SK-N-SH treated with all-trans-retinoic acid at 6 μM for 48 hours (cell line): ENCODE measurements at regions not wholly inside any gene's neighbourhood (a gene's known extent, or its start where the extent isn't known, plus 50 kb on each side); places are given as distances from the start of the nearest gene placed in this dataset.

Source experiments
- ATAC-seq: fragments of 200-7000 bp; cut with Tn5 transposase; 3 replicates; pipeline ENCODE4 v1.9.1; 2020; ENCODE audit warnings: mild to moderate bottlenecking, moderate library complexity
- ARNTL ChIP-seq: fragments of 450-650 bp; formaldehyde crosslinking; IDR thresholded peaks from 2 replicates; pipeline ENCODE4 v1.5.0; 2020; ENCODE audit warnings: low read depth, mild to moderate bottlenecking, moderate library complexity, borderline replicate concordance
- BACH2 ChIP-seq: fragments of 250-450 bp; sonication (Bioruptor Pico); IDR thresholded peaks from 2 replicates; pipeline ENCODE4 v1.9.0; 2021; ENCODE audit warnings: mild to moderate bottlenecking, borderline replicate concordance
- CREB5 ChIP-seq: fragments of 250-450 bp; sonication (Bioruptor Pico); IDR thresholded peaks from 2 replicates; pipeline ENCODE4 v1.5.1; 2020; ENCODE audit warnings: low read depth, mild to moderate bottlenecking, moderate library complexity
- CSDC2 ChIP-seq: fragments of 250-450 bp; sonication (Bioruptor Pico); IDR thresholded peaks from 2 replicates; pipeline ENCODE4 v1.5.0; 2020; ENCODE audit warnings: mild to moderate bottlenecking, moderate library complexity
- CSRNP3 ChIP-seq: fragments of 250-450 bp; sonication (Bioruptor Pico); IDR thresholded peaks from 2 replicates; pipeline ENCODE4 v1.5.1; 2021; ENCODE audit warnings: mild to moderate bottlenecking, moderate library complexity
- ESRRG ChIP-seq: fragments of 250-450 bp; sonication (Bioruptor Pico); IDR thresholded peaks from 2 replicates; pipeline ENCODE4 v1.6.1; 2021; ENCODE audit warnings: mild to moderate bottlenecking
- GLIS3 ChIP-seq: fragments of 250-450 bp; sonication (Bioruptor Pico); IDR thresholded peaks from 2 replicates; pipeline ENCODE4 v1.5.0; 2020; ENCODE audit warnings: mild to moderate bottlenecking, moderate library complexity
- ISL1 ChIP-seq: fragments of 250-450 bp; sonication (Bioruptor Pico); IDR thresholded peaks from 2 replicates; pipeline ENCODE4 v2.1.2; 2022; ENCODE audit warnings: mild to moderate bottlenecking, moderate library complexity
- OSR1 ChIP-seq: fragments of 250-450 bp; sonication (Bioruptor Pico); IDR thresholded peaks from 2 replicates; pipeline ENCODE4 v1.8.0; 2022; ENCODE audit warnings: moderate library complexity, mild to moderate bottlenecking, inconsistent platforms
- PATZ1 ChIP-seq: fragments of 250-450 bp; sonication (Bioruptor Pico); IDR thresholded peaks from 2 replicates; pipeline ENCODE4 v1.8.0; 2020; ENCODE audit warnings: mild to moderate bottlenecking, moderate library complexity, borderline replicate concordance
- POU6F1 ChIP-seq: fragments of 250-450 bp; sonication (Bioruptor Pico); IDR thresholded peaks from 2 replicates; pipeline ENCODE4 v1.8.0; 2021; ENCODE audit warnings: low read depth, mild to moderate bottlenecking, moderate library complexity, borderline replicate concordance
- RARB ChIP-seq: fragments of 250-450 bp; sonication (Bioruptor Pico); IDR thresholded peaks from 2 replicates; pipeline ENCODE4 v1.8.0; 2021; ENCODE audit warnings: mild to moderate bottlenecking, moderate library complexity
- SNAI2 ChIP-seq: fragments of 250-450 bp; sonication (Bioruptor Pico); IDR thresholded peaks from 2 replicates; pipeline ENCODE4 v1.5.0; 2020; ENCODE audit warnings: mild to moderate bottlenecking, moderate library complexity
- TCF4 ChIP-seq: fragments of 250-450 bp; sonication (Bioruptor Pico); IDR thresholded peaks from 2 replicates; pipeline ENCODE4 v1.8.0; 2021; ENCODE audit warnings: mild to moderate bottlenecking, moderate library complexity, borderline replicate concordance
- TOX ChIP-seq: fragments of 250-450 bp; sonication (Bioruptor Pico); IDR thresholded peaks from 2 replicates; pipeline ENCODE4 v1.8.0; 2021; ENCODE audit warnings: mild to moderate bottlenecking, moderate library complexity, borderline replicate concordance
- TSHZ2 ChIP-seq: fragments of 250-450 bp; sonication (Bioruptor Pico); IDR thresholded peaks from 2 replicates; pipeline ENCODE4 v1.5.0; 2020; ENCODE audit warnings: mild to moderate bottlenecking, moderate library complexity
- ZC3H10 ChIP-seq: fragments of 250-450 bp; sonication (Bioruptor Pico); IDR thresholded peaks from 2 replicates; pipeline ENCODE4 v1.5.1; 2021; ENCODE audit warnings: mild to moderate bottlenecking, moderate library complexity
- ZFP3 ChIP-seq: fragments of 250-450 bp; sonication (Bioruptor Pico); IDR thresholded peaks from 2 replicates; pipeline ENCODE4 v1.5.0; 2020; ENCODE audit warnings: mild to moderate bottlenecking, moderate library complexity
- ZFP30 ChIP-seq: fragments of 450-650 bp; formaldehyde crosslinking; IDR thresholded peaks from 2 replicates; pipeline ENCODE4 v1.5.0; 2022; ENCODE audit warnings: mild to moderate bottlenecking, moderate library complexity
- ZNF70 ChIP-seq: fragments of 450-650 bp; formaldehyde crosslinking; IDR thresholded peaks from 2 replicates; pipeline ENCODE4 v1.5.0; 2020; ENCODE audit warnings: mild to moderate bottlenecking, moderate library complexity
- ZNF8 ChIP-seq: fragments of 450-650 bp; formaldehyde crosslinking; IDR thresholded peaks from 2 replicates; pipeline ENCODE4 v1.5.0; 2020; ENCODE audit warnings: mild to moderate bottlenecking, moderate library complexity

- ATAC-seq = no peak
- TF ChIP-seq SNAI2 (CRISPR knock-in tag) = no peak
- no peak for TF ChIP-seq CREB5 (CRISPR knock-in tag)
- no peak for TF ChIP-seq RARB
- TF ChIP-seq GLIS3 = no peak
- TF ChIP-seq TCF4 (CRISPR knock-in tag) = no peak
- TF ChIP-seq ZFP30 = no peak
- TF ChIP-seq TSHZ2 = no peak
- TF ChIP-seq ZFP3 (CRISPR knock-in tag) = no peak
- no peak for TF ChIP-seq ARNTL (CRISPR knock-in tag)
- no peak for TF ChIP-seq BACH2
- no peak for TF ChIP-seq ISL1
- no peak for TF ChIP-seq ZC3H10 (CRISPR knock-in tag)
- no peak for TF ChIP-seq ZNF70 (CRISPR knock-in tag)
These were observed 651.4 kb downstream of the OTOL1 start for GRCh38 chr3:162147996-162148395.

- ATAC-seq = no peak
- no peak for TF ChIP-seq OSR1
- no peak for TF ChIP-seq PATZ1 (CRISPR knock-in tag)
- no peak for TF ChIP-seq POU6F1 (CRISPR knock-in tag)
- TF ChIP-seq SNAI2 (CRISPR knock-in tag) = no peak
- no peak for TF ChIP-seq TOX
- TF ChIP-seq ZFP3 (CRISPR knock-in tag) = no peak
- TF ChIP-seq CREB5 (CRISPR knock-in tag) = no peak
- no peak for TF ChIP-seq ZNF70 (CRISPR knock-in tag)
- no peak for TF ChIP-seq ARNTL (CRISPR knock-in tag)
- no peak for TF ChIP-seq ZNF8 (CRISPR knock-in tag)
- no peak for TF ChIP-seq RARB
- no peak for TF ChIP-seq TCF4 (CRISPR knock-in tag)
- no peak for TF ChIP-seq ESRRG
- TF ChIP-seq, all 23 proteins: peak for 0
These were observed 654.2 kb downstream of the OTOL1 start for GRCh38 chr3:162150790-162151189.

GRCh38 chr3:162152636-162153035 is 656.0 kb downstream of the OTOL1 start:
- no peak for ATAC-seq
- TF ChIP-seq SNAI2 (CRISPR knock-in tag) (no peak), ARNTL (CRISPR knock-in tag) (no peak), ZNF8 (CRISPR knock-in tag) (no peak), ZNF70 (CRISPR knock-in tag) (no peak), TOX (no peak), CSDC2 (no peak), CREB5 (CRISPR knock-in tag) (no peak), PATZ1 (CRISPR knock-in tag) (no peak), ISL1 (no peak), CSRNP3 (no peak), POU6F1 (CRISPR knock-in tag) (no peak), BACH2 (no peak), ZFP30 (no peak), GLIS3 (no peak)
